Glutamatergic neuron (in vitro differentiated cells): ENCODE measurements at regions not wholly inside any gene's neighbourhood (a gene's known extent, or its start where the extent isn't known, plus 50 kb on each side); places are given as distances from the start of the nearest gene placed in this dataset.

Source experiments
- DNase-seq: peaks from one replicate; pipeline ENCODE4 v3.0.0; 2022
- H3K27ac Mint-ChIP-seq: one replicate; pipeline ENCODE4 v1.8.0; 2020; ENCODE audit warnings: mild to moderate bottlenecking, mixed read lengths, inconsistent platforms; ENCODE audit not compliant: unreplicated experiment
- H3K27me3 Mint-ChIP-seq: one replicate; pipeline ENCODE4 v1.8.0; 2020; ENCODE audit warnings: mild to moderate bottlenecking, moderate library complexity, mixed read lengths, inconsistent platforms; ENCODE audit not compliant: unreplicated experiment
- H3K36me3 Mint-ChIP-seq: one replicate; pipeline ENCODE4 v1.8.0; 2020; ENCODE audit warnings: mild to moderate bottlenecking, mixed read lengths, inconsistent platforms; ENCODE audit not compliant: unreplicated experiment
- H3K4me1 Mint-ChIP-seq: one replicate; pipeline ENCODE4 v1.8.0; 2020; ENCODE audit warnings: mild to moderate bottlenecking, low read depth, mixed read lengths, inconsistent platforms; ENCODE audit not compliant: unreplicated experiment
- H3K4me3 Mint-ChIP-seq: one replicate; pipeline ENCODE4 v1.8.0; 2020; ENCODE audit warnings: mild to moderate bottlenecking, mixed read lengths, inconsistent platforms; ENCODE audit not compliant: unreplicated experiment
- H3K9me3 Mint-ChIP-seq: one replicate; pipeline ENCODE4 v1.8.0; 2020; ENCODE audit warnings: mild to moderate bottlenecking, moderate library complexity, mixed read lengths, inconsistent platforms; ENCODE audit not compliant: unreplicated experiment
- TF ChIP-seq, protein P1 (sequence below): fragments of 200-600 bp; sonication (generic); IDR thresholded peaks from one replicate; pipeline ENCODE4 v1.5.0; 2021; ENCODE audit not compliant: partially characterized antibody, unreplicated experiment

- Mint-ChIP-seq H3K9me3 (no peaks in the 10 kb centered on the region), H3K4me3 (no peak overlapping the region), H3K27ac (no peak overlapping the region), H3K36me3 (no peaks in the 10 kb centered on the region), H3K4me1 (no peaks in the 10 kb centered on the region), H3K27me3 (no peaks in the 10 kb centered on the region)
- TF ChIP-seq, protein P1, sequence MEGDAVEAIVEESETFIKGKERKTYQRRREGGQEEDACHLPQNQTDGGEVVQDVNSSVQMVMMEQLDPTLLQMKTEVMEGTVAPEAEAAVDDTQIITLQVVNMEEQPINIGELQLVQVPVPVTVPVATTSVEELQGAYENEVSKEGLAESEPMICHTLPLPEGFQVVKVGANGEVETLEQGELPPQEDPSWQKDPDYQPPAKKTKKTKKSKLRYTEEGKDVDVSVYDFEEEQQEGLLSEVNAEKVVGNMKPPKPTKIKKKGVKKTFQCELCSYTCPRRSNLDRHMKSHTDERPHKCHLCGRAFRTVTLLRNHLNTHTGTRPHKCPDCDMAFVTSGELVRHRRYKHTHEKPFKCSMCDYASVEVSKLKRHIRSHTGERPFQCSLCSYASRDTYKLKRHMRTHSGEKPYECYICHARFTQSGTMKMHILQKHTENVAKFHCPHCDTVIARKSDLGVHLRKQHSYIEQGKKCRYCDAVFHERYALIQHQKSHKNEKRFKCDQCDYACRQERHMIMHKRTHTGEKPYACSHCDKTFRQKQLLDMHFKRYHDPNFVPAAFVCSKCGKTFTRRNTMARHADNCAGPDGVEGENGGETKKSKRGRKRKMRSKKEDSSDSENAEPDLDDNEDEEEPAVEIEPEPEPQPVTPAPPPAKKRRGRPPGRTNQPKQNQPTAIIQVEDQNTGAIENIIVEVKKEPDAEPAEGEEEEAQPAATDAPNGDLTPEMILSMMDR: no peak
- no peak for DNase-seq
Observed at GRCh38 chr9:108612513-108612912, 243.3 kb downstream of the ACTL7B start.

- H3K9me3 Mint-ChIP-seq: no peaks in the 10 kb centered on the region
- H3K27me3 Mint-ChIP-seq: no peaks in the 10 kb centered on the region
- H3K4me1 Mint-ChIP-seq: no peaks in the 10 kb centered on the region
- TF ChIP-seq, protein P1: no peak
- no peak for DNase-seq
- H3K27ac Mint-ChIP-seq: no peak overlapping the region
- H3K4me3 Mint-ChIP-seq: no peak overlapping the region
- no peaks in the 10 kb centered on the region for H3K36me3 Mint-ChIP-seq
Observed at GRCh38 chr9:108609897-108610253, 245.9 kb downstream of the ACTL7B start.

DNA sequence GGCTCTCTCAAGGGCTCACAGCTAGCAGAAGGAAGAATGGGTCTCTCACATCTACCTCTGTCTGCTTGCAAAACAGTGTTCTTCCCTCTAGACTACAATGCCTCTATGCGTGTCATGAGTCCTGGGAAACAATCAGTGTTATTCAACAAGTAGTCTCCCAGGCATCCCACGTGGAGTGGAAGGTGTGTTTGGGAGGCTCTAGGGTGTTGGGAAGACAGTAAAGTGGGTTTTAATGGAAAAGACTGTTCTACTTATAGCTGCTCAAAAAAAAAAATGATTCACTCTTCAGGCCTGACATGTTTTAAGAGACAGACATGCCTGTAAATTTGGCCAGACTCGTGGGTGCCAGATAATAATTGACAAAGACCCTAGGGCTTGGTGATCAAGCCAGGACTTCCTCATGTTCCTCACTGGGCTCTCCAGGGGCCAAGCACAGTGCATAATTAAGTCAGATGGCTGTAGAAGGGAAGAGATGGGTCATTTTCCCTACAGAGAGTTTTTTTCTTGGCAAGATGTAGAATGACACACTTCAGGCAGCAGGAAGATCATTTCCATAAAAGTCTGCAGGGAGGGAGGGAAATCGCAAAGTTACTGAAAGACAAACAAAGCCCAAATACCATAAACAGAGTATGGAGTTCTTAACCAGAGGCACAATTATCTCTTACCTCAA is 246.4 kb downstream of the ACTL7B start:
- Mint-ChIP-seq H3K27ac (no peak overlapping the region), H3K27me3 (no peaks in the 10 kb centered on the region), H3K9me3 (no peaks in the 10 kb centered on the region), H3K4me3 (no peak overlapping the region), H3K4me1 (no peaks in the 10 kb centered on the region), H3K36me3 (no peaks in the 10 kb centered on the region)
- TF ChIP-seq, protein P1: no peak
- no peak for DNase-seq

DNA sequence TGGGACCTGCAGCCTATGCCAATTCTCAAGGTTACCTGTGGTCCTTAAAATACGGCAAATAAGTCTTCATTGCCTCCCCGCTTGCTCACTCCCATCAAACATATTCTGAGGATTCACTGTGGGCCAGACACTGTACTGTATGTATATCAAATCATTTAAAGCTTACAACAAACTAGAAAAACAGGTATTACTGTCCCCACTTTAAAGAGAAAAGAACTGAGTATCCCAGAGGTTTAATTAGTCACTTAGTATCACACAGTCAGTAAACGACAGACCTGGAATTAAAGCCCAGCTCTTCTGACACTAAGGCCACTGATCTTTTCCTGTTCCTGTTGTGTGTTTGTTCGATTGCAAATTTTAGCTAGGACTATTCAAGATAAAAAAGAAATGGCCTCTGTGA is 248.2 kb downstream of the ACTL7B start:
- peaks cover 4% of the 10 kb centered on the region for H3K27me3 Mint-ChIP-seq
- H3K36me3 Mint-ChIP-seq: no peaks in the 10 kb centered on the region
- H3K4me3 Mint-ChIP-seq: no peak overlapping the region
- TF ChIP-seq, protein P1: no peak
- no peaks in the 10 kb centered on the region for H3K9me3 Mint-ChIP-seq
- DNase-seq: no peak
- H3K27ac Mint-ChIP-seq: no peak overlapping the region
- H3K4me1 Mint-ChIP-seq: no peaks in the 10 kb centered on the region

GRCh38 chr9:108606401-108606800 is 249.4 kb downstream of the ACTL7B start:
- Mint-ChIP-seq H3K27me3 (peaks cover 4% of the 10 kb centered on the region), H3K4me1 (no peaks in the 10 kb centered on the region), H3K36me3 (peaks cover 7% of the 10 kb centered on the region), H3K4me3 (no peak overlapping the region), H3K27ac (no peak overlapping the region), H3K9me3 (no peaks in the 10 kb centered on the region)
- DNase-seq: no peak
- TF ChIP-seq, protein P1: no peak
